Inflammatory macrophage treated with lipopolysaccharide for 4 hours (primary cell): ENCODE measurements at regions not wholly inside any gene's neighbourhood (a gene's known extent, or its start where the extent isn't known, plus 50 kb on each side); places are given as distances from the start of the nearest gene placed in this dataset.
"Not testable (repeated sequence)": the region's sequence is repeated elsewhere in the genome, so short reads cannot be mapped to it uniquely, and the experiment has no call there.

Source experiments
- DNase-seq: peaks from one replicate; pipeline ENCODE4 v3.0.0-alpha.2; 2020

GRCh38 chr14:39722547-39723273 is 290.5 kb upstream of the FBXO33 start:
- no peak for DNase-seq

- DNase-seq = no peak
Measured at GRCh38 chr14:39716987-39717570, 284.8 kb upstream of the FBXO33 start.

GRCh38 chr14:39712293-39712999 is 280.2 kb upstream of the FBXO33 start:
- DNase-seq = no peak

- DNase-seq = no peak
Measured at GRCh38 chr14:39704594-39704993, 272.4 kb upstream of the FBXO33 start.

GRCh38 chr14:39694341-39694740 is 262.1 kb upstream of the FBXO33 start:
- DNase-seq = no peak

- no peak for DNase-seq
Measured at GRCh38 chr14:39683691-39684260, 251.5 kb upstream of the FBXO33 start.

- DNase-seq = no peak
Measured at GRCh38 chr14:39682582-39682981, 250.3 kb upstream of the FBXO33 start.

GRCh38 chr14:39681782-39682399 is 249.7 kb upstream of the FBXO33 start:
- no peak for DNase-seq

- DNase-seq = no peak
Measured at GRCh38 chr14:39680777-39681176, 248.5 kb upstream of the FBXO33 start.

GRCh38 chr14:39673734-39674133 is 241.5 kb upstream of the FBXO33 start:
- DNase-seq = no peak

GRCh38 chr14:39673270-39673711 is 241.1 kb upstream of the FBXO33 start:
- no peak for DNase-seq

GRCh38 chr14:39668449-39668848 is 236.2 kb upstream of the FBXO33 start:
- DNase-seq = no peak

GRCh38 chr14:39666386-39666785 is 234.2 kb upstream of the FBXO33 start:
- DNase-seq = no peak

GRCh38 chr14:39665075-39665475 is 232.8 kb upstream of the FBXO33 start:
- no peak for DNase-seq

GRCh38 chr14:39664646-39665045 is 232.4 kb upstream of the FBXO33 start:
- DNase-seq = no peak

- DNase-seq = no peak
Measured at GRCh38 chr14:39641224-39641623, 209.0 kb upstream of the FBXO33 start.

- DNase-seq = not testable (repeated sequence)
Measured at GRCh38 chr14:39639009-39639408, 206.8 kb upstream of the FBXO33 start.

- DNase-seq = no peak
Measured at GRCh38 chr14:39628087-39628486, 195.9 kb upstream of the FBXO33 start.

GRCh38 chr14:39626589-39627576 is 194.7 kb upstream of the FBXO33 start:
- DNase-seq = no peak

- DNase-seq = no peak
Measured at GRCh38 chr14:39621678-39622077, 189.4 kb upstream of the FBXO33 start.

GRCh38 chr14:39621223-39621622 is 189.0 kb upstream of the FBXO33 start:
- DNase-seq = no peak

- DNase-seq = no peak
Measured at GRCh38 chr14:39617537-39617936, 185.3 kb upstream of the FBXO33 start.
